ENCODE measurements at regions not wholly inside any gene's neighbourhood (a gene's known extent, or its start where the extent isn't known, plus 50 kb on each side); places are given as distances from the start of the nearest gene placed in this dataset.

DNA sequence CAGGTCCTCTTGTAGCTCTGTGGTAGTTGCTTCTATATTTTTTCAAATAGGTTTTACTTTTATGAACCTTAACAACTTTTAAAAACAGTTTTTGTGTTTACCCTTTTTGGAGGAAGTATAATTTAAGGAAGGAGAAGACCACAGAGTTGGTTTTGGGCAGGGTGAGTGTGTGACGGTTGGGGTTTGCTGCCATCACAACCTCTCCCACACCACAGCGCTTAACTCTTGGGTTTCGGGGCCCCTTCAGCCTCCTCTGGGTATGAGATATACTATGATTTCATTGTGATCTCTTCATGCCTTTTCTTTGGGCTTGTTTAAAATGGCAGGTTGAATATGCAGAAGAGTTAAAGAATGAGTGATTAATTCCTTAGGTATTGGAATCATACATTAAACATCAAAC, 228.7 kb upstream of the CRY1 start:
- TF ChIP-seq, protein P1, sequence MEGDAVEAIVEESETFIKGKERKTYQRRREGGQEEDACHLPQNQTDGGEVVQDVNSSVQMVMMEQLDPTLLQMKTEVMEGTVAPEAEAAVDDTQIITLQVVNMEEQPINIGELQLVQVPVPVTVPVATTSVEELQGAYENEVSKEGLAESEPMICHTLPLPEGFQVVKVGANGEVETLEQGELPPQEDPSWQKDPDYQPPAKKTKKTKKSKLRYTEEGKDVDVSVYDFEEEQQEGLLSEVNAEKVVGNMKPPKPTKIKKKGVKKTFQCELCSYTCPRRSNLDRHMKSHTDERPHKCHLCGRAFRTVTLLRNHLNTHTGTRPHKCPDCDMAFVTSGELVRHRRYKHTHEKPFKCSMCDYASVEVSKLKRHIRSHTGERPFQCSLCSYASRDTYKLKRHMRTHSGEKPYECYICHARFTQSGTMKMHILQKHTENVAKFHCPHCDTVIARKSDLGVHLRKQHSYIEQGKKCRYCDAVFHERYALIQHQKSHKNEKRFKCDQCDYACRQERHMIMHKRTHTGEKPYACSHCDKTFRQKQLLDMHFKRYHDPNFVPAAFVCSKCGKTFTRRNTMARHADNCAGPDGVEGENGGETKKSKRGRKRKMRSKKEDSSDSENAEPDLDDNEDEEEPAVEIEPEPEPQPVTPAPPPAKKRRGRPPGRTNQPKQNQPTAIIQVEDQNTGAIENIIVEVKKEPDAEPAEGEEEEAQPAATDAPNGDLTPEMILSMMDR (IDR thresholded peaks at IDR 0.05; ENCODE audit: extremely low read depth in 1 of 2, insufficient read depth in 1 of 2, low read depth in 1 of 2, low read length in 2 of 2) = no peak
- TF ChIP-seq POLR2AphosphoS5 (IDR thresholded peaks at IDR 0.05; ENCODE audit: insufficient read depth, low read depth, low read length) (no peak), JUN (IDR thresholded peaks at IDR 0.05; ENCODE audit: borderline replicate concordance, insufficient read depth, insufficient read length, low read depth) (no peak)
- TF ChIP-seq, protein P2, sequence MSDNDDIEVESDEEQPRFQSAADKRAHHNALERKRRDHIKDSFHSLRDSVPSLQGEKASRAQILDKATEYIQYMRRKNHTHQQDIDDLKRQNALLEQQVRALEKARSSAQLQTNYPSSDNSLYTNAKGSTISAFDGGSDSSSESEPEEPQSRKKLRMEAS (IDR thresholded peaks at IDR 0.05; ENCODE audit: insufficient read depth, insufficient read length) = no peak
